DOHH2 (cell line): ENCODE measurements at regions not wholly inside any gene's neighbourhood (a gene's known extent, or its start where the extent isn't known, plus 50 kb on each side); places are given as distances from the start of the nearest gene placed in this dataset.

Experiments
- H3F3A ChIP-seq: fragments of 200-600 bp; sonication (generic), shearing (Covaris generic); 2 replicates; pipeline ENCODE4 v1.6.0; 2016; ENCODE audit warnings: antibody characterized with exemption, mild to moderate bottlenecking; ENCODE audit not compliant: control insufficient read depth, insufficient read depth
- H3K27ac ChIP-seq: fragments of 200-600 bp; sonication (generic); 2 replicates; pipeline ENCODE4 v1.5.1; 2014; ENCODE audit warnings: low read depth, mild to moderate bottlenecking, low read length, moderate library complexity
- H3K27me3 ChIP-seq: fragments of 200-600 bp; sonication (generic); 2 replicates; pipeline ENCODE4 v1.6.1; 2014; ENCODE audit warnings: mild to moderate bottlenecking, low read length, mixed read lengths; ENCODE audit not compliant: control insufficient read depth
- H3K36me3 ChIP-seq: fragments of 200-600 bp; sonication (generic); 2 replicates; pipeline ENCODE4 v1.6.1; 2014; ENCODE audit warnings: mild to moderate bottlenecking, low read length, moderate library complexity, mixed read lengths; ENCODE audit not compliant: control insufficient read depth
- H3K4me1 ChIP-seq: fragments of 200-600 bp; sonication (generic); 2 replicates; pipeline ENCODE4 v1.6.1; 2014; ENCODE audit warnings: mild to moderate bottlenecking, low read length, mixed read lengths; ENCODE audit not compliant: control insufficient read depth
- H3K4me2 ChIP-seq: fragments of 200-600 bp; sonication (generic); 2 replicates; pipeline ENCODE4 v1.6.0; 2014; ENCODE audit warnings: mild to moderate bottlenecking, low read length, moderate library complexity
- H3K4me3 ChIP-seq: fragments of 200-600 bp; sonication (generic); 2 replicates; pipeline ENCODE4 v1.5.1; 2014; ENCODE audit warnings: mild to moderate bottlenecking, low read length, mixed read lengths
- H3K79me2 ChIP-seq: fragments of 200-600 bp; sonication (generic); 2 replicates; pipeline ENCODE4 v1.6.1; 2014; ENCODE audit warnings: mild to moderate bottlenecking, low read length, mixed read lengths; ENCODE audit not compliant: control insufficient read depth
- H3K9me2 ChIP-seq: fragments of 200-600 bp; sonication (generic); replicated peaks from 2 replicates; pipeline ENCODE4 v1.6.1; 2014; ENCODE audit warnings: mild to moderate bottlenecking, low read length, mixed read lengths; ENCODE audit not compliant: control insufficient read depth
- H3K9me3 ChIP-seq: fragments of 200-600 bp; sonication (generic); 2 replicates; pipeline ENCODE4 v1.6.1; 2014; ENCODE audit warnings: antibody characterized with exemption, low read length, mixed read lengths; ENCODE audit not compliant: control insufficient read depth, insufficient read depth
- H4K20me1 ChIP-seq: fragments of 200-600 bp; sonication (generic); 2 replicates; pipeline ENCODE4 v1.6.0; 2014; ENCODE audit warnings: low read depth, mild to moderate bottlenecking, antibody characterized with exemption, low read length, moderate library complexity; ENCODE audit not compliant: control insufficient read depth, insufficient read depth
- EZH2phosphoT487 ChIP-seq: fragments of 200-600 bp; sonication (generic); IDR thresholded peaks from 2 replicates; pipeline ENCODE4 v1.6.1; 2017; ENCODE audit warnings: borderline replicate concordance, mild to moderate bottlenecking, antibody characterized with exemption, low read length, moderate library complexity, mixed read lengths
- TF ChIP-seq, protein P1 (sequence below): fragments of 200-600 bp; sonication (generic); IDR thresholded peaks from one replicate; pipeline ENCODE4 v1.5.1; 2014; ENCODE audit warnings: antibody characterized with exemption, mild to moderate bottlenecking, low read depth, low read length; ENCODE audit not compliant: poor library complexity, severe bottlenecking

DNA sequence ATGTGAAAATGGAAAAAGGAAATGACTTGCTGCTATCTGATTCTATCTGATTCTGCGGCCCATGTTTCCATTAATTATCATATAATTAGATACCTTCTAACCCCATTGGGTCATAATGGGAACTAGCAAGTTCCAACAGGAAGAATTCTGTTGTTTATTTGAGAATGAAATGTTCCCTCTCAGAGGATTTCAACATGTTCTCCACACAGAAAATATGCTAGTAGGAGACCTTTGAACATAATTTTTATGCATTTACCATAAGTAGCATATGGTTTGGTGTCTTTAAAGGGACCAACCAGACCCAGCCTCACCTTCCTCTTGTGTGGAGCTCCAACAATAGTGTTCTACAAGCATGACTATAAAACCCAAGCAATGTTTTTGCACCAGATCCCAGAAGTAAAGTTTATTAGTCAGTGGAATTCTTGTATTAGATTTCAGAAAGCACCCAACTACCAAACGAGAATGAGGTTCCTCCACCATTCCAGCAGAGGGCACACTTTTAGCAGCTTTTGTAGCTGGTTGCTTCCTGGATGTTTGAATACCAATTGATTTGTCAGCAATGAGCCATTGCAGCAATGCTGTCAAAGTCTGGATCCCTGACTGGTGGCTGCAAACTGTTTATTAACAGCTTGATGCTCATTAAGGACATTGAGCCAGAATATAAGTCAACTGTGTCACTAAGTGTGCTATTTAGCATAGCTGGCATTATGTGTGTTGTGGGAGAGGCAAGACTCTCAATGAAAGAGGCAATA, 143.6 kb upstream of the GJE1 start:
- H3K4me2 ChIP-seq = no peak overlapping the region

DNA sequence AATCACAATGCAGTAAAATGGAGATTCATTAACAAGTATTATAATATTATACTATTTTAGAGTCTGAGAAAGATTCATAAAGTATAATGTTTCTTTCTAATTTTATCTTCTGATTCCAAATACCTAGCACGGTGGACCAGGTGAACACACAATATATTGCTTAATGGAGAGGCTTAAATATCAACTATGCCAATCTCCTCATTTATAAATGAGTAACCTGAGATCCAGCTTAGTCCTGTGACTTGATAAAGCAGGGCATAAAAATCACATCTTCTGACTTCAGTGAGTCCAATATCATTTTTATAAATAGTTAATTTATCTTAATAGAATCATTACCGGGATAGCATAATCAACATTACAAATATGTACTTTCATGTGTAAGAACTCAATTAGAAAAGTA, 144.4 kb upstream of the GJE1 start:
- no peaks in the 10 kb centered on the region for H3F3A ChIP-seq
- H3K4me2 ChIP-seq = no peak overlapping the region

More for the DNA sequence above, 143.6 kb upstream of the GJE1 start:
- Histone ChIP-seq H3K4me3 (no peak overlapping the region), H3F3A (no peaks in the 10 kb centered on the region), H3K4me1 (no peaks in the 10 kb centered on the region), H3K27me3 (no peaks in the 10 kb centered on the region), H3K27ac (no peak overlapping the region), H4K20me1 (no peaks in the 10 kb centered on the region), H3K79me2 (no peaks in the 10 kb centered on the region), H3K9me2 (no peaks in the 10 kb centered on the region), H3K9me3 (no peaks in the 10 kb centered on the region), H3K36me3 (no peaks in the 10 kb centered on the region)
- TF ChIP-seq, protein P1, sequence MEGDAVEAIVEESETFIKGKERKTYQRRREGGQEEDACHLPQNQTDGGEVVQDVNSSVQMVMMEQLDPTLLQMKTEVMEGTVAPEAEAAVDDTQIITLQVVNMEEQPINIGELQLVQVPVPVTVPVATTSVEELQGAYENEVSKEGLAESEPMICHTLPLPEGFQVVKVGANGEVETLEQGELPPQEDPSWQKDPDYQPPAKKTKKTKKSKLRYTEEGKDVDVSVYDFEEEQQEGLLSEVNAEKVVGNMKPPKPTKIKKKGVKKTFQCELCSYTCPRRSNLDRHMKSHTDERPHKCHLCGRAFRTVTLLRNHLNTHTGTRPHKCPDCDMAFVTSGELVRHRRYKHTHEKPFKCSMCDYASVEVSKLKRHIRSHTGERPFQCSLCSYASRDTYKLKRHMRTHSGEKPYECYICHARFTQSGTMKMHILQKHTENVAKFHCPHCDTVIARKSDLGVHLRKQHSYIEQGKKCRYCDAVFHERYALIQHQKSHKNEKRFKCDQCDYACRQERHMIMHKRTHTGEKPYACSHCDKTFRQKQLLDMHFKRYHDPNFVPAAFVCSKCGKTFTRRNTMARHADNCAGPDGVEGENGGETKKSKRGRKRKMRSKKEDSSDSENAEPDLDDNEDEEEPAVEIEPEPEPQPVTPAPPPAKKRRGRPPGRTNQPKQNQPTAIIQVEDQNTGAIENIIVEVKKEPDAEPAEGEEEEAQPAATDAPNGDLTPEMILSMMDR = peak; percentile 81
- TF ChIP-seq EZH2phosphoT487 = no peak

DNA sequence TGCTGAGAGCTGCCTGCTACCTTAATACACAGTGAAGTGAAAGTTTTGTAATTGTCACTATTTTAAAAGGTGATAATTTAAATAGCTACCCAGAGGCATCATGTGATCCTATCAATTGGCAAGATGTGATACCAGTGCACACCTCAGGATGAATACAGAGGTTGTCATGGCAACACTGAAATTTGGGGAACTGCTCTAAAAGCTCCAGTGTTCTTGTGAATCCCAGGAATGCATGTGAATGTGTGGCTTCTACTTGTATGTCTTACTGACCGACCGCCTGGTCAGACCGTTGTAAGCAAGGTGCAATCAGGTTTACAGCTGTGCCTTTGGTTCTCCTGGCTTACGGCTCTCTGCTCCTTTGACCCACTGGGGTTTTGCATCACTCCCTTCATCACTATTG, 146.3 kb upstream of the GJE1 start:
- H3K4me3 ChIP-seq = no peak overlapping the region
- no peaks in the 10 kb centered on the region for H3K4me1 ChIP-seq
- no peaks in the 10 kb centered on the region for H3K9me2 ChIP-seq
- H4K20me1 ChIP-seq = no peaks in the 10 kb centered on the region
- no peaks in the 10 kb centered on the region for H3K79me2 ChIP-seq
- H3K9me3 ChIP-seq = no peaks in the 10 kb centered on the region
- no peak overlapping the region for H3K4me2 ChIP-seq
- no peak overlapping the region for H3K27ac ChIP-seq
- H3F3A ChIP-seq = no peaks in the 10 kb centered on the region
- H3K27me3 ChIP-seq = no peaks in the 10 kb centered on the region
- no peaks in the 10 kb centered on the region for H3K36me3 ChIP-seq
- no peak for TF ChIP-seq EZH2phosphoT487
- TF ChIP-seq, protein P1 = no peak

More for the DNA sequence above, 144.4 kb upstream of the GJE1 start:
- Histone ChIP-seq H3K79me2 (no peaks in the 10 kb centered on the region), H3K4me3 (no peak overlapping the region), H3K9me3 (no peaks in the 10 kb centered on the region), H4K20me1 (no peaks in the 10 kb centered on the region), H3K36me3 (no peaks in the 10 kb centered on the region), H3K4me1 (no peaks in the 10 kb centered on the region), H3K9me2 (no peaks in the 10 kb centered on the region), H3K27ac (no peak overlapping the region), H3K27me3 (no peaks in the 10 kb centered on the region)
- TF ChIP-seq EZH2phosphoT487 = no peak
- TF ChIP-seq, protein P1 = no peak
